Subcutaneous abdominal adipose tissue (tissue), 5 donors: ENCODE measurements at regions not wholly inside any gene's neighbourhood (a gene's known extent, or its start where the extent isn't known, plus 50 kb on each side); places are given as distances from the start of the nearest gene placed in this dataset.
"Not testable (repeated sequence)": the region's sequence is repeated elsewhere in the genome, so short reads cannot be mapped to it uniquely, and the experiment has no call there.

Source experiments
- H3K27ac ChIP-seq: one replicate; pipeline ENCODE4 v1.7.0; 2013; ENCODE audit warnings: low read depth, mild to moderate bottlenecking, inconsistent platforms, low read length, moderate library complexity
- H3K27me3 ChIP-seq, 5 donors: one replicate each; pipeline ENCODE4 v1.7.0; 2013; ENCODE audit warnings: low read length in 5 of 5, inconsistent platforms in 1 of 5; ENCODE audit not compliant: control insufficient read depth in 5 of 5, insufficient read depth in 4 of 5
- H3K36me3 ChIP-seq, 5 donors: one replicate each; pipeline ENCODE4 v1.7.0; 2013; ENCODE audit warnings: low read length in 5 of 5; ENCODE audit not compliant: control insufficient read depth in 5 of 5, insufficient read depth in 5 of 5
- H3K4me1 ChIP-seq, 5 donors: one replicate each; pipeline ENCODE4 v1.7.0; 2013; ENCODE audit warnings: low read length in 5 of 5, mild to moderate bottlenecking in 3 of 5, moderate library complexity in 1 of 5; ENCODE audit not compliant: control insufficient read depth in 5 of 5, insufficient read depth in 5 of 5
- H3K4me3 ChIP-seq, 5 donors: one replicate each; pipeline ENCODE4 v1.7.0; 2013; ENCODE audit warnings: low read length in 5 of 5, low read depth in 1 of 5
- H3K9ac ChIP-seq, 5 donors: one replicate each; pipeline ENCODE4 v1.7.0; 2013; ENCODE audit warnings: low read length in 5 of 5, mild to moderate bottlenecking in 4 of 5, moderate library complexity in 3 of 5
- H3K9me3 ChIP-seq, 5 donors: one replicate each; pipeline ENCODE4 v1.7.0; 2013; ENCODE audit warnings: low read length in 5 of 5; ENCODE audit not compliant: control insufficient read depth in 5 of 5
- donor health status: healthy.
- donor health status: healthy.
- donor health status: healthy.
- donor health status: healthy.
- donor health status: healthy.

GRCh38 chrX:130467936-130468335 lies 66.1 kb downstream of the RBMX2 start:
- H3K4me1 ChIP-seq = no peaks in the 10 kb centered on the region

DNA sequence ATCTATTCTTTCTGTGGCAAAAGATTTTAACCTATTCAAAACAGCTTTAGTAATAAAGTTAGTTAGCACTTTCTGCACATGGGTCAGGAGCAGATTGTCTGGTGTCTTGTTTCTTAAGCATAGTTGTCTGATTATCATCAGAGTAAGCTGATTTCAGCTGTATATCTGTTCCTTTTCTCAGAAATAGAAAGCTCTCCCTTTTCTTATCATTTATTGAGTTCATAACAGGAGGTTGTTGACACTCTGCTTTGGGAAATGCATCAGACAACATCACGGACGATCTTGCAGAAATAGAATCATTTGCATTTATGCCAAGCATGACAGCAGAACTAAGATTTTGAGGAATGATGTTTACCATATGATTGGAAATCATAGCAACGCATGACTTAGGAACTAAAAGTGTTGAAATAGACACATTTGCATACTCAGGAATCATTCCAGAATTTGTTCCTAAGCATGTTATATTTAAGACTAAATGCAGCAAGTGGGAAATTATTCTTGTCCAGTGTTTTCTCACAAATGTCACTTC lies 66.7 kb downstream of the RBMX2 start:
- Histone ChIP-seq H3K9ac (no peak overlapping the region), H3K4me3 (no peak overlapping the region), H3K9me3 (no peaks in the 10 kb centered on the region), H3K27me3 (peaks cover 0 to 5% (median 0%) of the 10 kb centered on the region in 5 donors), H3K36me3 (no peaks in the 10 kb centered on the region), H3K27ac (no peak overlapping the region), H3K4me1 (no peaks in the 10 kb centered on the region)

More at GRCh38 chrX:130467936-130468335, 66.1 kb downstream of the RBMX2 start:
- H3K36me3 ChIP-seq = no peaks in the 10 kb centered on the region
- H3K4me3 ChIP-seq = no peak overlapping the region
- H3K27me3 ChIP-seq = peaks cover 0 to 5% (median 0%) of the 10 kb centered on the region in 5 donors
- H3K9me3 ChIP-seq = no peaks in the 10 kb centered on the region
- H3K27ac ChIP-seq = no peak overlapping the region
- no peak overlapping the region for H3K9ac ChIP-seq

DNA sequence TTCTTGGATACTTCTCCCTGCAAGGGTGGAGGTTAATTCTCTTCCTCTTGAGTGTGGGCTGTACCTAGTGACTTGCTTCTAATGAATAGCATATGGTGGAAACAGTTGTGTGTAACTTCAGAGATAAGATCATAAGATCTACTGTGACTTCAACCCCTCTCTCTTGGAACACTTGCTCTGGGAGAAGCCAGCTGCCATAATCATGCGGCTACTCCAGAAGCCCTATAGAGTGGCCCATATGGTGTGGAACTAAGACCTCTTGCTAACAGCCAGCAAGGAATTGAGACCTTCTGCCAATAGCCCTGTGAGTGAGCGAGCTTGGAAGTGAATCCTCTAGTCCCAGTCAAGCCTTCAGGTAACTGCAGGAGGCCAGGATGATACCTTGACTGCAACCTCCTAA lies 81.1 kb downstream of the RBMX2 start:
- Histone ChIP-seq H3K9ac (no peak overlapping the region), H3K4me3 (no peak overlapping the region), H3K4me1 (no peaks in the 10 kb centered on the region), H3K27me3 (peaks cover 0 to 2% (median 0%) of the 10 kb centered on the region in 5 donors), H3K9me3 (no peaks in the 10 kb centered on the region), H3K27ac (no peak overlapping the region), H3K36me3 (no peaks in the 10 kb centered on the region)

DNA sequence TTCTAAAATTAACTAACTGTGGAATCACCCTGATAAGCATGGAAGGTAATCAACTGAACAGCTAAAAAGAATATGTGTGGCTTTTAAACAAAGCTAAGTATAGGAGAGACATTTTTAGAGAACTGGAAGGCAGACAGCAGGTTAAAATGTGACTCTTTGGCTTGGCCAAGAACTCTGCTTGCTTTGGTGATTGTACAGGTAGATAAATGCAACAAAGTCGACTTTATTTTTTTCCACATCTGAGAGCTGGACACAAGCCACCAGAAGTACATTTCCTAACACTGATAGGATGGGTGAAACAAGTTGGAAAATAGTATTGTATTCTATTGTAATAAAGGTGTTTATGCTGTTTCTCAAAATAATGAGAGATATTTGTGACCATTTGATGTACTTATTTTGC lies 84.1 kb downstream of the RBMX2 start:
- Histone ChIP-seq H3K4me3 (no peak overlapping the region), H3K4me1 (no peaks in the 10 kb centered on the region), H3K9me3 (no peaks in the 10 kb centered on the region), H3K27me3 (peaks cover 0 to 3% (median 0%) of the 10 kb centered on the region in 5 donors), H3K9ac (no peak overlapping the region), H3K27ac (no peak overlapping the region), H3K36me3 (no peaks in the 10 kb centered on the region)

DNA sequence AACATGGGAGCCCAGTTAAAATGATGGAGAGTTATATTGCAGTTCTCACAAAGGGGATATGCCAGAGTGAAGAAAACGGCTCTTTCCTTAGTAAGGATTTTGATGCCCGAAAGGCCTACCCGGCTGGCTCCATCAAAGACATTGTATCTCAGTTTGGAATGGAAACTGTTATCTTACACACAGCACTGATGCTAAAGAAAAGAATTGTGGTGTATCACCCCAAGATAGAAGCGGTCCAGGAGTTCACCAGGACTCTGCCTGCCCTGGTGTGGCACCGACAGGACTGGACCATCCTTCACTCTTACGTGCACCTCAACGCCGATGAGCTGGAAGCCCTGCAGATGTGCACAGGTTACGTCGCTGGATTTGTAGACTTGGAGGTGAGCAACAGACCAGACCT lies 93.7 kb downstream of the RBMX2 start:
- not testable (repeated sequence) for H3K27me3 ChIP-seq, H3K9ac ChIP-seq, H3K9me3 ChIP-seq, H3K4me1 ChIP-seq, H3K27ac ChIP-seq, H3K4me3 ChIP-seq, H3K36me3 ChIP-seq

DNA sequence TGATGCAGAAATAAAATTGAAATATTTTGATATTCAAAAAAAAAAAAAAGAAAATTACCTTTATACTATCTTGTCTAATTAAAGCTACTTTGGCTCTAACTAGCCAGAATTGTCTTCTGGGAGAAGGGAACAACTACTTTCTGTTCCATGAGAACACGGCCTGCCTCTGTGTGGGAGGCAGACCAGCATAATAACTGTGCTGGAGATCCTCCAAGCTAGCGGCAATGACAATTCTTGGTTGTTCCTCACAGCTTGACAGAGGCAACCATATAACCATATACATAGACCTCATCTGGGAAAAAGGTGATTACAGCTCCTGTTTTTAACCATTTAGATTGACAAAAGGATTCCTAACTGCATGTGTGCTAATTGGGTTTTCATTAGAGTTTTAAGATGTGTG lies 95.7 kb downstream of the RBMX2 start:
- Histone ChIP-seq H3K9ac (no peak overlapping the region), H3K4me3 (no peak overlapping the region), H3K27ac (no peak overlapping the region), H3K27me3 (no peaks in the 10 kb centered on the region), H3K9me3 (no peaks in the 10 kb centered on the region), H3K4me1 (no peaks in the 10 kb centered on the region), H3K36me3 (no peaks in the 10 kb centered on the region)

DNA sequence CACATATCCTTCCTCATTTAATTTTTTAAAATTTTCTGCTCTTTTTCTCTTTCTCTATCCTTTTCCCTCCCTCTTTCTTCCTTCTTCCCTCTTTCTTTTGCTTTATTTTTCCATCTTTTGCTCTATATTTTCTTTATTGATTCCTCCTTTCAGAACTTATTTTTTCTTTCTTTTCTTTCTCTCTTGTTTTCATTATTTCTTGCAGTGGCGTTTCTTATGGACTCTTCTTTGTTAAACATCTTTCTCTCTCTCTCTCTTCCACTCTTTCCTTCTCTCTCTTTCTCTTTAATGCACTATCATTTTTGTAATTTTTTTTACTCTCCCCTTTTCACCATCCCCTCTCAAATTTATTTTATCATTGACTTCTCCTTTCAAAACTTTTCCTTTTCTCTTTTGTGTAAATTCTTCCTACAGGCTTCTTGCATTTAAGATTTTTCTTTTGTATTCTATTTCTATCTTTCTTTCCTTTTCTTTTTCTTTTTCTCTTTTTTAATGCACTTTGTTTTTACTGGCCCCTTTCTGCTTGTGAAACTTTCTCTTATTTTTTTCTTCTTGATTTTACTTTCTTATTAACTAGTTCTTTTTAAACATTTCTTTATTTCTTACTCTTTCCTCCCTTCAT lies 97.0 kb downstream of the RBMX2 start:
- H3K27me3 ChIP-seq = no peaks in the 10 kb centered on the region
- H3K4me3 ChIP-seq = no peak overlapping the region
- H3K27ac ChIP-seq = no peak overlapping the region
- H3K4me1 ChIP-seq = no peaks in the 10 kb centered on the region
- no peaks in the 10 kb centered on the region for H3K36me3 ChIP-seq
- no peaks in the 10 kb centered on the region for H3K9me3 ChIP-seq
- H3K9ac ChIP-seq = no peak overlapping the region

DNA sequence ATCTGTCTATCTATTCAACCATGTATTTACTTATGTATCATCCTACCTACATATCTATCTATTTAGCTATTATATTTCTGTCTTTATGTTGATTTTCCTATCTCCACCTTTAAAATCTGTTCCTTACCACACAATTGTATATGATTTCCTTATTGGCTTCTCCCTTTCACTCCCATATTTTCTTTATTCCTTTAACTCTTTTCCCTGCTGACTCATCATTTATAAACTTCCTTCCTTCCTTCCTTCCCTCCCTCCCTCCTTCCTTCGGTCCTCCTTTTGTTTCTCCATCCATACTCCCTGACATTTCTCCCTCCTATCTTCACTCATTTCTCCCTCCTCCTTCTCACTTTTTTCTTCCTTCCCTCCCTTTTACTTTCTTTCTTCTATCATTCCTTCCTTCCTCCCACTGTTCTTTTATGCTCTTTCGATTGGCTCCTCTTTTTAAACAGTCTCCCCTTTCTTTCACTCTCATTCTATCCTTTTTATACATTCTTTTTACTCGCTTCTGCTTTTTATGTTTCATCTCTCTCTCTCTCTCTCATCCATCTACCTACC lies 100.3 kb downstream of the RBMX2 start:
- Histone ChIP-seq H3K36me3 (no peaks in the 10 kb centered on the region), H3K4me3 (no peak overlapping the region), H3K9ac (no peak overlapping the region), H3K4me1 (no peaks in the 10 kb centered on the region), H3K9me3 (no peaks in the 10 kb centered on the region), H3K27me3 (no peaks in the 10 kb centered on the region), H3K27ac (no peak overlapping the region)

DNA sequence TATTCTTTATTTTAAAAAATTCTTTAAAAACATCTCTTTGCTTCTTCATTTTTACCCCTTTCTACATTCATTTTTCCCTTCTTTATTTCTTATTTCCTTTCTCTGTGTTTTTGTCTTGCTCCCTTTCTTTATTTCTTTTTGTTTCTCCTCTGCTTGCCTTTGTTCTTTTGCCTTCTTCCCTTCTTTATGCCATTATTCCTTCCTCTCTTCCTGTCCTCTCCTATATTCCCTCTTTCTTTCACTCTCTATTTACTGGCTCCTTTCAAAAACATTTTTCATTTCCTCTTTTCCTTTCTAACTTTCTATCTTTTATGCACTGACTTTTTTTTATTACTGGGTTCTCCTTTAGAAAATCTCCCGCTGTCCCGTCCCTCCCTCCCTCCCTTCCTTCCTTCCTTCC lies 102.2 kb downstream of the RBMX2 start:
- Histone ChIP-seq H3K4me3 (no peak overlapping the region), H3K9ac (no peak overlapping the region), H3K36me3 (no peaks in the 10 kb centered on the region)

GRCh38 chrX:130507015-130507414 lies 105.2 kb downstream of the RBMX2 start:
- no peak overlapping the region for H3K27ac ChIP-seq
- no peaks in the 10 kb centered on the region for H3K36me3 ChIP-seq
- peaks cover 0 to 3% (median 0%) of the 10 kb centered on the region in 5 donors for H3K27me3 ChIP-seq
- H3K9ac ChIP-seq = no peak overlapping the region
- H3K4me3 ChIP-seq = no peak overlapping the region
- H3K9me3 ChIP-seq = no peaks in the 10 kb centered on the region
- no peaks in the 10 kb centered on the region for H3K4me1 ChIP-seq

More for the DNA sequence above, 102.2 kb downstream of the RBMX2 start:
- H3K4me1 ChIP-seq = no peaks in the 10 kb centered on the region
- no peak overlapping the region for H3K27ac ChIP-seq
- H3K27me3 ChIP-seq = peaks cover 0 to 3% (median 0%) of the 10 kb centered on the region in 5 donors
- no peaks in the 10 kb centered on the region for H3K9me3 ChIP-seq
